ENCODE measurements at regions not wholly inside any gene's neighbourhood (a gene's known extent, or its start where the extent isn't known, plus 50 kb on each side); places are given as distances from the start of the nearest gene placed in this dataset.

DNA sequence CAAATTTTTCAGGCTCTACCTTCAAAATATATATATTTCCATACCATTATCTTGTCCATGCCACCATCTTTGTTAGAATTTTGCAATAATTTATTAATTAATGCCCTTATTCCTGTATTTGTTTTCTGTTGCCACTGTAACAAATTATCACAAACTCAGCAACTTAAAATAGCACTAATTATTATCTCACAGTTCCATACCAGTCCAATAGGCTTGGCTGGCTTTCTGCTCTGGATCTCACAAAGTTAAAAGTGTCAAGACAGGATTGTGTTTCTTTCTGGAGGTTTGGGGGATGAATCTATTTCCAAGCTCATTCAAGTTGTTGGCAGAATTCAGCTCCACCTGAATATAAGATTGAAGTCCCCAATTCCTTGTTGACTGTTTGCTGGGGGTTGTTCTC is 58.6 kb upstream of the SLC38A4 start:
- Histone ChIP-seq H3K36me3 (no peaks in the 10 kb centered on the region), H3K27ac (no peak overlapping the region), H3K4me3 (no peak overlapping the region), H3K4me1 (no peaks in the 10 kb centered on the region), H3K4me2 (no peak overlapping the region), H3K27me3 (no peaks in the 10 kb centered on the region), H3K9me3 (no peaks in the 10 kb centered on the region), H4K20me1 (no peaks in the 10 kb centered on the region), H3K9ac (no peak overlapping the region)
- TF ChIP-seq Cebpa-rat (IDR thresholded peaks at IDR 0.05) = no peak

DNA sequence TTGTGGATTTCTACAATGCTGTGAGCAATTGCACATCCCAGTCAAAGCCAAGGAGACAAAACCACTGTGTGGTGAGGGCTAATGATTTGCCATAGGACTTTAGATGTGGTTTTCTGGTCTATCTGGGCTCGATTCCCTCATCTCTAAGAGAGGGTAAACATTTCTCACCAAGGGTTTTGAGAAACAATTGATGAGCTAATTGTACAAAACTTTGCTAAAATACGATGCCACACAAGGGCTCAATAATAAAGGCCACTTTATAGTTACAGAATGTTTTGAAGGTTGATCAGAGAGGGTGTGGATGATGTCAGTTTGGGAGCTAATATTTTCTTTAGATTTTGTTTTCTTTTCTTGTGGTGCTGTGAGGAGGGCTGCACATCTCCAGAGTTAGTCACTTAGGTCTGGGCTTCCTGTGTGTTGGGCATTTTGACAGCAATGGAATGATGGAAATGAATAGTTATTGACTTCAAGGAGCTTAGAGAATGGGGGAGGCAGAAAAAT is 60.8 kb upstream of the SLC38A4 start:
- H3K4me1 ChIP-seq = no peaks in the 10 kb centered on the region
- no peak overlapping the region for H3K4me3 ChIP-seq
- H3K9ac ChIP-seq = no peak overlapping the region
- H3K9me3 ChIP-seq = no peaks in the 10 kb centered on the region
- no peaks in the 10 kb centered on the region for H3K27me3 ChIP-seq
- no peak overlapping the region for H3K4me2 ChIP-seq
- no peak overlapping the region for H3K27ac ChIP-seq
- no peak for TF ChIP-seq Cebpa-rat (IDR thresholded peaks at IDR 0.05)
- H3K36me3 ChIP-seq = no peaks in the 10 kb centered on the region
- H4K20me1 ChIP-seq = no peaks in the 10 kb centered on the region

DNA sequence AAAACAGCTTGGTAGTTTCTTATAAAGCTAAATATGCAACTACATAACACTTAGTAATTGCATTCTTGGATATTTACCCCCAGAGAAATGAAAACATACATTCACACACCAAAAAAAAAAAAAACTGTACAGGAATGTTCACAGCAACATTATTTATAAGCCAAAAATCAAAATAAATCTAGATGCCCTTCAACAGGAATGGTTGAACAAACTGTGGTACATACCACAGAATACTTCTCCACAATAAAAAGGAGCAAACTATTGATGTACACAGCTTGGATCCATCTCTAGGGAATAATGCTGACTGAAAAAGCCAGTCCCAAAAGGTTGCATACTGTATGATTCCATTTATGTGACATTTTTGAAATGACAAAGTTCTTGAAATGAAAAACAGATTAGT is 62.1 kb upstream of the SLC38A4 start:
- Histone ChIP-seq H3K4me1 (no peaks in the 10 kb centered on the region), H3K9me3 (no peaks in the 10 kb centered on the region), H3K27ac (no peak overlapping the region), H4K20me1 (no peaks in the 10 kb centered on the region), H3K36me3 (no peaks in the 10 kb centered on the region), H3K4me3 (no peak overlapping the region), H3K9ac (no peak overlapping the region), H3K4me2 (no peak overlapping the region), H3K27me3 (no peaks in the 10 kb centered on the region)
- no peak for TF ChIP-seq Cebpa-rat (IDR thresholded peaks at IDR 0.05)

DNA sequence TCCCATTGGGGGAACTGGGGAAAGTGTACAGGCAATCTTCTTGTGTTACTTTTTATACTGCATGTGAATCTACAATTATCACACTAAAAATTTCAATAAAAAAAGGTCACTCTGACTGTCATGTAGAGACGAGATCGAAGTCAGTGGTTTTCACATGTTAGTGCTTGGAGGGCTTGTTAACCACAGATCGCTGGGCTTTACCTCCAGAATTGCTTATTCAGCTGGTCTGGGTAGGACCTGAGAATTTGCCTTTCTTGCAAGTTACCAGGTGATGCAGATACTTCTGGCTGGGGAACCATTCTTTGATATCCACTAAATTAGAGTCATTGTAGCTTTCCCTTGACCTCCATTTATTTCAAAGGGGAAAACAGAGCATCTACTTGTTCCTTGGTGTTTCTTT is 62.8 kb upstream of the SLC38A4 start:
- no peak overlapping the region for H3K4me2 ChIP-seq

DNA sequence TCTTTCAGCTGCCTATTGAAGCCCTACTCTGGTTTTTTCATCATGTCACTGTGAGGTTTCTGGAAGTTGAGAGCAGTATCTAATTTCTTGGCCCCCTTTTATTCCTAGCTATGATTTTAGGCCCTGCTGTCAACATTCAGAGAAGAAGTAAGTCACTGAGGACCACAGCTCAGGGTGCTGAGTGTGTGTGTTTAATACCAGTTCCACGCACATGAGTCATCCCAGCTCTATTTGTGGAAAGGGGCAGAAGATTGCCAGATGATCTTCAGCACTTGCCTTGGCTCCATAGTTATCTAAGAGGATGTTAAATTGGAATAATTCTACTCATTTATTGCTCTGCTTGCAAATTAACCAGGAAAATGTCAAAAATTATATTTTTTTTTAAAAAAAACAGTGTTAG is 65.5 kb upstream of the SLC38A4 start:
- no peak overlapping the region for H3K4me3 ChIP-seq
- H3K9ac ChIP-seq = no peak overlapping the region
- no peaks in the 10 kb centered on the region for H3K36me3 ChIP-seq
- no peaks in the 10 kb centered on the region for H3K4me1 ChIP-seq
- H3K9me3 ChIP-seq = no peaks in the 10 kb centered on the region
- no peak for TF ChIP-seq Cebpa-rat (IDR thresholded peaks at IDR 0.05)
- no peaks in the 10 kb centered on the region for H3K27me3 ChIP-seq
- H4K20me1 ChIP-seq = no peaks in the 10 kb centered on the region
- no peak overlapping the region for H3K27ac ChIP-seq
- H3K4me2 ChIP-seq = no peak overlapping the region

More for the DNA sequence above, 62.8 kb upstream of the SLC38A4 start:
- Histone ChIP-seq H3K27ac (no peak overlapping the region), H4K20me1 (no peaks in the 10 kb centered on the region), H3K4me1 (no peaks in the 10 kb centered on the region), H3K9ac (no peak overlapping the region), H3K9me3 (no peaks in the 10 kb centered on the region), H3K4me3 (no peak overlapping the region), H3K27me3 (no peaks in the 10 kb centered on the region), H3K36me3 (no peaks in the 10 kb centered on the region)
- TF ChIP-seq Cebpa-rat (IDR thresholded peaks at IDR 0.05) = no peak

DNA sequence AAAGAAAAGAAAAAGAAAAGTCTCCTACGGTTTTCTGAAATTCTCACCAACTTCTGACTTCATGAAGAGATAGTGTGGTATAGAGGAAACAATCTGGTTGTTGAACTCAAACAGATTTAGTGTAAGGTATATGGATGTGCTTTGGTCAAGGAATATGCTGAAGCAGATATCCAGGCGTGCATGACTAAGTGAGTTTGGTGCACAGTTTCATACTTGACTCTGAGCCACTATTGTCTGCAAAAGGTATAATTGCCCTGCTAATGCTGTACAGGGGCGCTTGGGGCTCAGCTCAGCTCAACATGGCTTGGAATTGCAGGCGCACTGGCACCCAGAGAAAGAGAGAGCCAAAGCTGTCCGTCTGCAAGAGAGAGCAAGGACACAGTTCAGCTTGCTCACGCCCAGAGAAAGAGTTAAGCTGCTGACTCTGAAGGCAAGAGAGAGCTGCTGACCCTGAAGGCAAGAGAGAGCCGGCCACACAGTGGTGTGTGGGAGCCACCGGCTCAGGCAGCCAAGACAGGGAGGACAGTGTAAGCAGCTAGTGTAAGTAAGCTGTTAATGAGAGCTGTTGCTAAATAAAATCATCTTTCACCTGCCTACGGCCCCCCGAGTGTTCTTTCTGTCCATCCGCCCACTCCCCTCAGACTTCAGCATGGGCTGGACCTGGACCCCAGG is 66.4 kb upstream of the SLC38A4 start:
- H3K9ac ChIP-seq = no peak overlapping the region

DNA sequence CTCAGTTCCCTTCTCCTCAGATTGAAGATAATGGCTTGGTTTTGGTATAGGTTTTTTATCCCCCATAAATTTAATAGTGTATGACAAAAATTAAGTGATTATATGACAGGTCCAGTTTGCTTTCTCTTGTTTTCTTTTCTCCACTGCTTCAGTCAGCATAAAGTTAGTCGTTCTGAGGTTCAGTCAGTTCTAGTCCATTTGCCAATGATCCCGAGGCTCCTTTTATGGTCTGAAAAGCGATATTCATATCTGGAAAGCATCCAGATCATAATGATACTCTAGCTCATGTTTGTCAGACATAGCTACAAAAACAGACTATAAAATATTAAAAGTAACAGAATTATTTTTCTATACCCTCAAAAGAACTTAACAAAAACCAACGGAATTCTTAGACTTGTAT is 67.1 kb upstream of the SLC38A4 start:
- Histone ChIP-seq H3K27ac (no peak overlapping the region), H4K20me1 (no peaks in the 10 kb centered on the region), H3K4me1 (no peaks in the 10 kb centered on the region), H3K9ac (no peak overlapping the region), H3K9me3 (no peaks in the 10 kb centered on the region), H3K4me2 (no peak overlapping the region), H3K36me3 (no peaks in the 10 kb centered on the region), H3K27me3 (no peaks in the 10 kb centered on the region), H3K4me3 (no peak overlapping the region)
- TF ChIP-seq Cebpa-rat (IDR thresholded peaks at IDR 0.05) = no peak

More for the DNA sequence above, 66.4 kb upstream of the SLC38A4 start:
- no peak overlapping the region for H3K4me2 ChIP-seq
- H3K4me3 ChIP-seq = no peak overlapping the region
- H3K4me1 ChIP-seq = no peaks in the 10 kb centered on the region
- no peaks in the 10 kb centered on the region for H4K20me1 ChIP-seq
- no peak overlapping the region for H3K27ac ChIP-seq
- H3K27me3 ChIP-seq = no peaks in the 10 kb centered on the region
- no peaks in the 10 kb centered on the region for H3K36me3 ChIP-seq
- TF ChIP-seq Cebpa-rat (IDR thresholded peaks at IDR 0.05) = no peak
- H3K9me3 ChIP-seq = no peaks in the 10 kb centered on the region

DNA sequence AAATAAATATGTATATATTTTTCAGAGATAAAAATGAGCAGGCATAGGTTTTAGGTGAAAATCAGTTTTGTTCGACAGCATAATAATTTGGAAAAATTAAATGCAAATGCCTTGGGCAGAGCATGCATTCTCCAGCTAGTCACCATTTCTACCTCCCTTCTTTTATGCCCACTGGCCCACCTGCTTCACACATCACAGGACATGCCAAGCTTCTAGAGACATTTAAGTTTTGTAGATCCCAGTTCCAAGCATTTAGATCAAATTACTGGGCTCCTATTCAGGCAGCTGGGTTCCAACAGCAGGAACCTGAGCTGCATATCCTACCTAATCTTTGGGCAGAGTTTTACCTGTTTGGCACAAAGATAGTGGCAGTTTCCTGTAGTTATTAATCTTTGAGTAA is 67.6 kb upstream of the SLC38A4 start:
- H3K4me1 ChIP-seq = no peaks in the 10 kb centered on the region
- no peak for TF ChIP-seq Cebpa-rat (IDR thresholded peaks at IDR 0.05)
- H3K36me3 ChIP-seq = no peaks in the 10 kb centered on the region
- H3K4me2 ChIP-seq = no peak overlapping the region
- no peaks in the 10 kb centered on the region for H4K20me1 ChIP-seq
- no peak overlapping the region for H3K9ac ChIP-seq
- H3K27me3 ChIP-seq = no peaks in the 10 kb centered on the region
- H3K4me3 ChIP-seq = no peak overlapping the region
- H3K27ac ChIP-seq = no peak overlapping the region
- no peaks in the 10 kb centered on the region for H3K9me3 ChIP-seq

DNA sequence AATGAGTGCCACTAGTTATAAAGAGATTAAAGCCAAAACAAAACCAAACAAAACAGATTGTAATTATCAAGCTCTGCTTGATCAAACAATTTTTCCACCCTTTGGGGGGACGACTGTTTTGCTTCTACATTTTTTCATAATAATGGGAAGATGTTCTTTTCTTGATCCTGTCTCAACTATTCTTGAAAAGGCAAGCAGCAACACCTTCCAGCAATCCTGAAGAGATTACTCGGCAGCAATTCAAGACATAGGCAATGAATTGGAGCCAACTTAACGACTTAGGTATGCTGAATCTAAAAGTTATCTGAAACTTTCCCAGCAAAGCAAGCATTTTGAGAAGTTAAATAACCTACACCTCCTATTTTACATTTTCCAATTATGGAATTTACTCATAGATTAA is 69.9 kb upstream of the SLC38A4 start:
- no peak for TF ChIP-seq Cebpa-rat (IDR thresholded peaks at IDR 0.05)
- no peaks in the 10 kb centered on the region for H3K9me3 ChIP-seq
- no peak overlapping the region for H3K4me2 ChIP-seq
- no peaks in the 10 kb centered on the region for H4K20me1 ChIP-seq
- H3K9ac ChIP-seq = no peak overlapping the region
- no peak overlapping the region for H3K27ac ChIP-seq
- 0 out of 2 replicates have a peak, but pooled peaks cover under 1% of the 10 kb centered on the region for H3K4me1 ChIP-seq
- no peak overlapping the region for H3K4me3 ChIP-seq
- no peaks in the 10 kb centered on the region for H3K27me3 ChIP-seq
- H3K36me3 ChIP-seq = no peaks in the 10 kb centered on the region

DNA sequence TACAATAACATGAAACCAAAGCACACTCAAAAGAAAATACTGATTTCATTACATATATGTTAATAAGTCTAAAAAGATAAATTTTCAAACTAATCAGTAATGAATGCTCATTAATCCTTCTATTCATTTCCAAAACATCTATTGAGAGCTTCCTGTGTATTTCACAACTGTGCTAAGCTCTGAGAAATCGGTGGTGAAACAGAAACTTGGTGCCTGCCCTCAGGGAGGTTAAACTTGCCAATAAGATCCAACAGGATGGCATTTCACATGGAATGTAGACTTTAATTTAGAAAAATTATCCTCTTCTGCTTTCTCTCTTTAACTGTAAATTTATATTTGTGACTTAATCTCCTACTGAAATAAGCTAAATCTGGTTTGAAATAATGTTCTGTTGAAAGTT is 70.9 kb upstream of the SLC38A4 start:
- H3K9ac ChIP-seq = no peak overlapping the region
- H3K4me3 ChIP-seq = no peak overlapping the region
- 0 out of 2 replicates have a peak, but pooled peaks cover 6% of the 10 kb centered on the region for H3K4me1 ChIP-seq
- H3K9me3 ChIP-seq = no peaks in the 10 kb centered on the region
- no peaks in the 10 kb centered on the region for H3K36me3 ChIP-seq
- H3K27ac ChIP-seq = no peak overlapping the region
- H3K4me2 ChIP-seq = no peak overlapping the region
- no peaks in the 10 kb centered on the region for H4K20me1 ChIP-seq
- no peak for TF ChIP-seq Cebpa-rat (IDR thresholded peaks at IDR 0.05)
- H3K27me3 ChIP-seq = no peaks in the 10 kb centered on the region

All from BLaER1 (cell line).